ENCODE measurements at regions not wholly inside any gene's neighbourhood (a gene's known extent, or its start where the extent isn't known, plus 50 kb on each side); places are given as distances from the start of the nearest gene placed in this dataset.
A peak's percentile ranks its signal among the peaks of the same experiment; 100 is the strongest.

- Histone ChIP-seq H2AFZ (ENCODE audit: low read length) (no peak overlapping the region), H3K9me3 (ENCODE audit: low read depth, low read length) (no peaks in the 10 kb centered on the region), H3K79me2 (ENCODE audit: insufficient read depth, low read length) (no peaks in the 10 kb centered on the region), H3K27ac (ENCODE audit: low read depth, low read length) (no peak overlapping the region), H3K4me1 (ENCODE audit: insufficient read depth, low read length) (no peaks in the 10 kb centered on the region), H3K4me2 (ENCODE audit: insufficient read depth, low read length) (no peak overlapping the region), H3K36me3 (ENCODE audit: insufficient read depth, low read length) (no peaks in the 10 kb centered on the region), H4K20me1 (ENCODE audit: insufficient read depth, low read length) (no peaks in the 10 kb centered on the region), H3K4me3 (ENCODE audit: insufficient read depth, low read length) (no peak overlapping the region), H3K27me3 (ENCODE audit: insufficient read depth, low read length) (no peaks in the 10 kb centered on the region)
- no peak for DNase-seq (ENCODE audit: insufficient read length, low spot score, missing footprints)
- TF ChIP-seq CTCF (IDR thresholded peaks at IDR 0.05; ENCODE audit: extremely low read depth, low read depth, low read length) = no peak
Observed at GRCh38 chr10:90557385-90557784, 300.5 kb downstream of the HTR7 start.

- Histone ChIP-seq H4K20me1 (ENCODE audit: insufficient read depth, low read length) (no peaks in the 10 kb centered on the region), H3K9me3 (ENCODE audit: low read depth, low read length) (no peaks in the 10 kb centered on the region), H3K4me3 (ENCODE audit: insufficient read depth, low read length) (no peak overlapping the region), H3K27me3 (ENCODE audit: insufficient read depth, low read length) (no peaks in the 10 kb centered on the region), H3K4me2 (ENCODE audit: insufficient read depth, low read length) (no peak overlapping the region), H3K27ac (ENCODE audit: low read depth, low read length) (no peak overlapping the region), H3K4me1 (ENCODE audit: insufficient read depth, low read length) (no peaks in the 10 kb centered on the region), H3K79me2 (ENCODE audit: insufficient read depth, low read length) (no peaks in the 10 kb centered on the region), H2AFZ (ENCODE audit: low read length) (peak overlapping the region; percentile 71), H3K36me3 (ENCODE audit: insufficient read depth, low read length) (no peaks in the 10 kb centered on the region)
- no peak for TF ChIP-seq CTCF (IDR thresholded peaks at IDR 0.05; ENCODE audit: extremely low read depth, low read depth, low read length)
- DNase-seq (ENCODE audit: insufficient read length, low spot score, missing footprints) = no peak
Observed at GRCh38 chr10:90560331-90560730, 297.5 kb downstream of the HTR7 start.

- no peaks in the 10 kb centered on the region for H4K20me1 ChIP-seq (ENCODE audit: insufficient read depth, low read length)
- no peak overlapping the region for H3K4me2 ChIP-seq (ENCODE audit: insufficient read depth, low read length)
- H2AFZ ChIP-seq (ENCODE audit: low read length) = no peak overlapping the region
- no peaks in the 10 kb centered on the region for H3K27me3 ChIP-seq (ENCODE audit: insufficient read depth, low read length)
- H3K79me2 ChIP-seq (ENCODE audit: insufficient read depth, low read length) = no peaks in the 10 kb centered on the region
- no peaks in the 10 kb centered on the region for H3K4me1 ChIP-seq (ENCODE audit: insufficient read depth, low read length)
- no peaks in the 10 kb centered on the region for H3K36me3 ChIP-seq (ENCODE audit: insufficient read depth, low read length)
- no peak for TF ChIP-seq CTCF (IDR thresholded peaks at IDR 0.05; ENCODE audit: extremely low read depth, low read depth, low read length)
- H3K9me3 ChIP-seq (ENCODE audit: low read depth, low read length) = no peaks in the 10 kb centered on the region
- DNase-seq (ENCODE audit: insufficient read length, low spot score, missing footprints) = no peak
- no peak overlapping the region for H3K4me3 ChIP-seq (ENCODE audit: insufficient read depth, low read length)
- no peak overlapping the region for H3K27ac ChIP-seq (ENCODE audit: low read depth, low read length)
Observed at GRCh38 chr10:90561666-90562065, 296.2 kb downstream of the HTR7 start.

DNA sequence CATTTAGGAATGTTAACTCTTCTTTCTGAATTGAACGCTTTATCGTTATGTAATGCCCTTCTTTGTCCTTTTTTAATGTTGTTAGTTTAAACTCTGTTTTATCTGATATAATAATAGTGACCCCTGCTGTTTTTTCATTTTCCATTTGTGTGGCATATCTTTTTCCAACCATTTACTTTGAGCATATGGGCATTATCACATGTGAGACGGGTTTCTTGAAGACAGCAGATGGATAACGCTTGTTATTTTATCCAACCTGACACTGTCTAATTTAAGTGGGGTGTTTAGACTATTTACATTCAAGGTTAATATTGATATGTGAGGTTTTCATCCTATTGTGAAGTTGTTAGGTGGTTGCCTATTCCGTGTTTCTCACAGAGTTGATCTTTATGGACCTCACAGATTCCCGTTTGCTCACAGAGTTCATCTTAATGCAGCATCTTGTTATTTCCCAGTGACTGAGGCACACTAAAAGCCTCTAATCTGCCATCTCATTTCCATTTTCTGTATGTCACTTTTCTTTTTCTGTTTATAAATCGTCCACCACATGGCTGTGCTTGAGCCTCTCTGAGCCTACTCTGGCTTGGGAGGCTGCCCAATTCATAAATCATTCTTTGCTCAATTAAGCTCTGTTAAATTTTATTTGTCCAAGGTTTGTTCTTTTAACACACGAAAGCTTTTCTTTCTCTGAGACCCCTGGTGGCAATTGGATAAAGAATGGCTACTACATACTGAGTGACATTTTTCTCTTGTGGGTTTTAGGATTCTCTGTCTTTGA lies 286.2 kb downstream of the HTR7 start:
- no peak overlapping the region for H2AFZ ChIP-seq (ENCODE audit: low read length)
- H3K4me2 ChIP-seq (ENCODE audit: insufficient read depth, low read length) = no peak overlapping the region
- peaks cover 2% of the 10 kb centered on the region for H3K27me3 ChIP-seq (ENCODE audit: insufficient read depth, low read length)
- H3K4me1 ChIP-seq (ENCODE audit: insufficient read depth, low read length) = no peaks in the 10 kb centered on the region
- no peak for TF ChIP-seq CTCF (IDR thresholded peaks at IDR 0.05; ENCODE audit: extremely low read depth, low read depth, low read length)
- no peak overlapping the region for H3K4me3 ChIP-seq (ENCODE audit: insufficient read depth, low read length)
- H4K20me1 ChIP-seq (ENCODE audit: insufficient read depth, low read length) = no peaks in the 10 kb centered on the region
- H3K36me3 ChIP-seq (ENCODE audit: insufficient read depth, low read length) = no peaks in the 10 kb centered on the region
- no peak for DNase-seq (ENCODE audit: insufficient read length, low spot score, missing footprints)
- no peaks in the 10 kb centered on the region for H3K9me3 ChIP-seq (ENCODE audit: low read depth, low read length)
- H3K27ac ChIP-seq (ENCODE audit: low read depth, low read length) = no peak overlapping the region
- H3K79me2 ChIP-seq (ENCODE audit: insufficient read depth, low read length) = no peaks in the 10 kb centered on the region
